Endothelial cell of umbilical vein (primary cell): ENCODE measurements at regions not wholly inside any gene's neighbourhood (a gene's known extent, or its start where the extent isn't known, plus 50 kb on each side); places are given as distances from the start of the nearest gene placed in this dataset.

Experiments used
- BruUV-seq: library from RNA; stranded (reverse); fragments of 400-500 nt; replicated peaks from 2 replicates; lab custom pipeline; 2021; lab: Mats Ljungman, UMichigan
- CTCF ChIA-PET: fragments of 300-600, 350-600 bp; sonication (Branson Sonifier 250); formaldehyde crosslinking; loops from one replicate; lab custom pipeline; 2021; ENCODE audit warnings: antibody characterized with exemption, inconsistent platforms; lab: Charles Lee
- POLR2A ChIA-PET: fragments of 300-600, 350-600 bp; sonication (Branson Sonifier 250); formaldehyde crosslinking; loops from one replicate; lab custom pipeline; 2021; ENCODE audit warnings: antibody characterized with exemption, inconsistent platforms; lab: Charles Lee
- DNase-seq: peaks from one replicate; pipeline ENCODE4 v3.0.0-alpha.2; 2011; ENCODE audit warnings: low read depth, low spot score
- FAIRE-seq: peaks from 2 replicates; lab custom pipeline; 2011; peaks lifted over from hg19 to GRCh38; lab: Jason Lieb, UNC
- H2AFZ ChIP-seq: 2 replicates; pipeline ENCODE4 v1.6.0; 2012; ENCODE audit warnings: low read depth, low read length, control low read depth, inconsistent platforms
- H3K27ac ChIP-seq: 2 replicates; pipeline ENCODE4 v1.5.1; 2011; ENCODE audit warnings: low read depth, mild to moderate bottlenecking, control low read depth, low read length, moderate library complexity; ENCODE audit not compliant: insufficient read depth
- H3K27me3 ChIP-seq, 2 experiments: 2 replicates each; pipeline versions ENCODE4 v1.6.0 to v1.6.1; 2011; ENCODE audit warnings: low read length in 2 of 2, mixed read lengths in 1 of 2; ENCODE audit not compliant: control insufficient read depth in 2 of 2, insufficient read depth in 2 of 2
- H3K36me3 ChIP-seq, 2 experiments: 2 replicates in 1 of 2; 3 replicates in 1 of 2; pipeline ENCODE4 v1.5.1; 2011; ENCODE audit warnings: low read length in 2 of 2, mild to moderate bottlenecking in 1 of 2, moderate library complexity in 1 of 2; ENCODE audit not compliant: control insufficient read depth in 2 of 2, insufficient read depth in 2 of 2; ENCODE audit errors: extremely low read depth in 1 of 2
- H3K4me1 ChIP-seq: 3 replicates; pipeline ENCODE4 v1.5.1; 2011; ENCODE audit warnings: mild to moderate bottlenecking, low read length; ENCODE audit not compliant: control insufficient read depth, insufficient read depth; ENCODE audit errors: extremely low read depth
- H3K4me2 ChIP-seq: 2 replicates; pipeline ENCODE4 v1.6.1; 2011; ENCODE audit warnings: low read length, control low read depth, mixed read lengths; ENCODE audit not compliant: insufficient read depth
- H3K4me3 ChIP-seq, 3 experiments: fragments of 200-600 bp in 1 of 3; sonication (generic), shearing (Covaris generic) in 1 of 3; replicated peaks in 1 of 3; 2 replicates each; pipeline ENCODE4 v1.5.1; 2011 to 2016; ENCODE audit warnings: control low read depth in 3 of 3, low read length in 3 of 3, mild to moderate bottlenecking in 2 of 3, inconsistent platforms in 1 of 3, low read depth in 1 of 3, moderate library complexity in 1 of 3; ENCODE audit not compliant: insufficient read depth in 1 of 3
- H3K79me2 ChIP-seq: 2 replicates; pipeline ENCODE4 v1.6.0; 2012; ENCODE audit warnings: low read length, inconsistent platforms; ENCODE audit not compliant: control insufficient read depth, insufficient read depth
- H3K9ac ChIP-seq: replicated peaks from 2 replicates; pipeline ENCODE3; 2011; ENCODE audit warnings: low read length, control low read depth; ENCODE audit not compliant: insufficient read depth; ENCODE audit errors: extremely low read depth
- H3K9me1 ChIP-seq: replicated peaks from 3 replicates; pipeline ENCODE4 v1.6.0; 2011; ENCODE audit warnings: mild to moderate bottlenecking, low read length; ENCODE audit not compliant: control insufficient read depth, insufficient read depth; ENCODE audit errors: extremely low read depth
- H3K9me3 ChIP-seq: replicated peaks from 2 replicates; pipeline ENCODE4 v1.5.1; 2012; ENCODE audit warnings: low read length, inconsistent platforms; ENCODE audit not compliant: control insufficient read depth, insufficient read depth
- H4K20me1 ChIP-seq: replicated peaks from 2 replicates; pipeline ENCODE3; 2011; ENCODE audit warnings: mild to moderate bottlenecking, low read length; ENCODE audit not compliant: control insufficient read depth, insufficient read depth; ENCODE audit errors: extremely low read depth
- CTCF ChIP-seq, 2 donors: IDR thresholded peaks; 1 replicate in 1 of 2; 2 replicates in 1 of 2; pipeline ENCODE4 v1.5.1; 2011; ENCODE audit warnings: low read length in 2 of 2, mild to moderate bottlenecking in 2 of 2, moderate library complexity in 2 of 2, control low read depth in 1 of 2, inconsistent platforms in 1 of 2, low read depth in 1 of 2; ENCODE audit not compliant: insufficient read depth in 1 of 2; ENCODE audit errors: extremely low read depth in 1 of 2
- EZH2 ChIP-seq: IDR thresholded peaks from 2 replicates; pipeline ENCODE4 v1.6.1; 2012; ENCODE audit warnings: borderline replicate concordance, low read depth, mild to moderate bottlenecking, moderate library complexity, low read length, inconsistent platforms; ENCODE audit not compliant: severe bottlenecking
- FOS ChIP-seq: IDR thresholded peaks from 2 replicates; pipeline ENCODE4 v1.6.1; 2011; ENCODE audit warnings: mild to moderate bottlenecking, low read length, moderate library complexity, borderline replicate concordance; ENCODE audit not compliant: insufficient read depth
- GATA2 ChIP-seq: IDR thresholded peaks from 2 replicates; pipeline ENCODE4 v1.7.0; 2011; ENCODE audit warnings: low read depth, mild to moderate bottlenecking, moderate library complexity, mixed read lengths, low read length; ENCODE audit not compliant: insufficient read length, insufficient read depth
- JUN ChIP-seq: IDR thresholded peaks from 2 replicates; pipeline ENCODE4 v1.6.1; 2011; ENCODE audit warnings: borderline replicate concordance, low read depth; ENCODE audit not compliant: insufficient read length, insufficient read depth
- MAX ChIP-seq: IDR thresholded peaks from 2 replicates; pipeline ENCODE4 v1.6.1; 2011; ENCODE audit not compliant: insufficient read depth, insufficient read length
- MYC ChIP-seq: IDR thresholded peaks from one replicate; pipeline ENCODE4 v1.6.1; 2011; ENCODE audit warnings: mild to moderate bottlenecking, low read depth, low read length
- POLR2A ChIP-seq: IDR thresholded peaks from 2 replicates; pipeline ENCODE4 v1.6.1; 2012; ENCODE audit warnings: low read depth, mild to moderate bottlenecking, control low read depth, low read length
- POLR2AphosphoS5 ChIP-seq: IDR thresholded peaks from 2 replicates; pipeline ENCODE4 v1.6.1; 2012; ENCODE audit warnings: low read depth, mild to moderate bottlenecking, control low read depth, low read length, moderate library complexity; ENCODE audit not compliant: insufficient read depth
- dilution Hi-C: fragments of 300-500 bp; cut with MboI; formaldehyde crosslinking; loops from one replicate; pipeline ENCODE4 v1.15.0; 2019; ENCODE audit warnings: low sequenced_read_pairs; ENCODE audit not compliant: extremely low pct_ligation_motif_present
- intact Hi-C: fragments of 100-400 bp; cut with micrococcal nuclease; formaldehyde crosslinking; loops from one replicate; pipeline ENCODE4 v1.10.0; 2022

- CTCF ChIA-PET: no interaction called here
- FAIRE-seq: no peak
- dilution Hi-C loops: no loop called here
Observed at GRCh38 chr13:38103851-38104250, 234.3 kb upstream of the TRPC4 start.

More at GRCh38 chr13:38103851-38104250, 234.3 kb upstream of the TRPC4 start:
- POLR2A ChIA-PET: no interaction called here
- H3K4me1 ChIP-seq: no peaks in the 10 kb centered on the region
- no peak for TF ChIP-seq CTCF (IDR thresholded peaks at IDR 0.05; ENCODE audit: extremely low read depth in 1 of 2, insufficient read depth in 1 of 2, low read depth in 1 of 2, low read length in 2 of 2)
- no peak for TF ChIP-seq MYC
- TF ChIP-seq FOS: no peak
- TF ChIP-seq POLR2AphosphoS5: no peak
- no peak for TF ChIP-seq GATA2
- TF ChIP-seq EZH2: no peak
- TF ChIP-seq MAX: no peak
- no peak for TF ChIP-seq JUN
- no peak for TF ChIP-seq POLR2A
- no peak overlapping the region for H3K4me3 ChIP-seq
- no TSS peak for BruUV-seq
- H3K9me3 ChIP-seq: no peaks in the 10 kb centered on the region
- H3K27me3 ChIP-seq: no peaks in the 10 kb centered on the region
- intact Hi-C loops: no loop called here
- no peaks in the 10 kb centered on the region for H4K20me1 ChIP-seq
- no peaks in the 10 kb centered on the region for H3K9me1 ChIP-seq
- no peak overlapping the region for H3K9ac ChIP-seq
- no peaks in the 10 kb centered on the region for H3K36me3 ChIP-seq
- H3K79me2 ChIP-seq: no peaks in the 10 kb centered on the region
- no peak for DNase-seq
- no peak overlapping the region for H2AFZ ChIP-seq
- H3K4me2 ChIP-seq: no peak overlapping the region
- H3K27ac ChIP-seq: no peak overlapping the region
